H1 (cell line): ENCODE measurements at regions not wholly inside any gene's neighbourhood (a gene's known extent, or its start where the extent isn't known, plus 50 kb on each side); places are given as distances from the start of the nearest gene placed in this dataset.

ENCODE experiments used
- CTCF ChIA-PET: fragments of 300-600 bp; sonication (Branson Sonifier 250); formaldehyde crosslinking; loops from one replicate; lab custom pipeline; 2021; ENCODE audit not compliant: partially characterized antibody; lab: Charles Lee
- POLR2A ChIA-PET: fragments of 300-600 bp; sonication (Branson Sonifier 250); formaldehyde crosslinking; loops from one replicate; lab custom pipeline; 2021; ENCODE audit warnings: inconsistent platforms; ENCODE audit not compliant: partially characterized antibody; lab: Charles Lee
- DNase-seq, 2 experiments: peaks; one replicate each; pipeline versions ENCODE4 v3.0.0 to v3.0.0-alpha.2; 2010 to 2022; ENCODE audit warnings: low spot score in 2 of 2, low read depth in 1 of 2, mixed read lengths in 1 of 2
- FAIRE-seq: peaks from 2 replicates; lab custom pipeline; 2011; peaks lifted over from hg19 to GRCh38; lab: Jason Lieb, UNC
- H2AFZ ChIP-seq: 2 replicates; pipeline ENCODE4 v1.8.1; 2012; ENCODE audit warnings: low read length, inconsistent platforms
- H2AK5ac ChIP-seq: 2 replicates; pipeline ENCODE4 v1.6.1; 2013; ENCODE audit warnings: low read depth, low read length
- H2BK120ac ChIP-seq: replicated peaks from 2 replicates; pipeline ENCODE3; 2013; ENCODE audit warnings: low read depth, low read length, inconsistent platforms
- H2BK12ac ChIP-seq: 2 replicates; pipeline ENCODE4 v1.6.1; 2013; ENCODE audit warnings: low read depth, low read length
- H2BK15ac ChIP-seq: 2 replicates; pipeline ENCODE4 v1.6.1; 2013; ENCODE audit warnings: low read length
- H2BK20ac ChIP-seq: 2 replicates; pipeline ENCODE4 v1.6.1; 2013; ENCODE audit warnings: low read length
- H2BK5ac ChIP-seq: 2 replicates; pipeline ENCODE4 v1.6.1; 2013; ENCODE audit warnings: low read depth, low read length
- H3K14ac ChIP-seq: 2 replicates; pipeline ENCODE4 v1.6.1; 2013; ENCODE audit warnings: inconsistent platforms; ENCODE audit not compliant: insufficient read length
- H3K18ac ChIP-seq: 2 replicates; pipeline ENCODE4 v1.6.1; 2013; ENCODE audit warnings: low read length; ENCODE audit errors: extremely low read depth
- H3K23ac ChIP-seq: 2 replicates; pipeline ENCODE4 v1.6.1; 2013; ENCODE audit warnings: inconsistent platforms; ENCODE audit not compliant: insufficient read length
- H3K23me2 ChIP-seq: 2 replicates; pipeline ENCODE4 v1.6.1; 2013; ENCODE audit warnings: low read depth, low read length
- H3K27ac ChIP-seq: 2 replicates; pipeline ENCODE4 v1.6.1; 2011; ENCODE audit warnings: low read depth, low read length, inconsistent platforms
- H3K27me3 ChIP-seq, 4 experiments: replicated peaks in 1 of 4; 1 replicate in 1 of 4; 2 replicates in 3 of 4; pipeline versions ENCODE4 v1.6.1 to v1.8.1; 2011 to 2013; ENCODE audit warnings: low read length in 3 of 4, mild to moderate bottlenecking in 3 of 4, inconsistent platforms in 2 of 4, mixed read lengths in 2 of 4, moderate library complexity in 1 of 4; ENCODE audit not compliant: control insufficient read depth in 3 of 4, insufficient read depth in 3 of 4; ENCODE audit errors: extremely low read depth in 1 of 4
- H3K36me3 ChIP-seq, 4 experiments: 2 replicates each; pipeline versions ENCODE4 v1.6.1 to v1.8.1; 2011 to 2013; ENCODE audit warnings: mild to moderate bottlenecking in 4 of 4, low read length in 3 of 4, moderate library complexity in 2 of 4, control low read depth in 1 of 4, inconsistent platforms in 1 of 4; ENCODE audit not compliant: insufficient read depth in 4 of 4, control insufficient read depth in 2 of 4
- H3K4ac ChIP-seq: replicated peaks from 2 replicates; pipeline ENCODE3; 2013; ENCODE audit warnings: low read length, low read depth, mixed read lengths, inconsistent platforms; ENCODE audit not compliant: insufficient read length
- H3K4me1 ChIP-seq, 4 experiments: replicated peaks in 1 of 4; 1 replicate in 1 of 4; 2 replicates in 3 of 4; pipeline versions ENCODE4 v1.6.1 to v1.8.1; 2011 to 2013; ENCODE audit warnings: low read length in 3 of 4, inconsistent platforms in 2 of 4, mixed read lengths in 1 of 4; ENCODE audit not compliant: insufficient read depth in 4 of 4, control insufficient read depth in 3 of 4
- H3K4me2 ChIP-seq, 2 experiments: 2 replicates each; pipeline versions ENCODE4 v1.6.1 to v1.8.1; 2011 to 2013; ENCODE audit warnings: low read depth in 2 of 2, low read length in 2 of 2, control low read depth in 1 of 2, inconsistent platforms in 1 of 2, mild to moderate bottlenecking in 1 of 2; ENCODE audit not compliant: insufficient read depth in 1 of 2
- H3K4me3 ChIP-seq, 4 experiments: fragments of 200-600, 300-600 bp in 1 of 4; sonication (generic), shearing (Covaris generic), sonication (Bioruptor Twin) in 1 of 4; 2 replicates each; pipeline versions ENCODE4 v1.5.1 to v1.8.1; 2011 to 2016; ENCODE audit warnings: low read length in 4 of 4, low read depth in 3 of 4, control low read depth in 2 of 4, inconsistent platforms in 2 of 4, mild to moderate bottlenecking in 2 of 4, mixed read lengths in 1 of 4, moderate library complexity in 1 of 4; ENCODE audit not compliant: insufficient read depth in 2 of 4; ENCODE audit errors: extremely low read depth in 1 of 4
- H3K56ac ChIP-seq: replicated peaks from 2 replicates; pipeline ENCODE3; 2013; ENCODE audit warnings: low read depth, mild to moderate bottlenecking, mixed read lengths, low read length, inconsistent platforms; ENCODE audit not compliant: insufficient read length
- H3K79me1 ChIP-seq: 2 replicates; pipeline ENCODE4 v1.6.1; 2013; ENCODE audit warnings: low read depth, low read length, control low read depth
- H3K79me2 ChIP-seq, 2 experiments: 2 replicates each; pipeline versions ENCODE4 v1.6.1 to v1.8.1; 2012 to 2013; ENCODE audit warnings: low read length in 2 of 2, mild to moderate bottlenecking in 2 of 2, inconsistent platforms in 1 of 2; ENCODE audit not compliant: insufficient read depth in 2 of 2, control insufficient read depth in 1 of 2
- H3K9ac ChIP-seq, 4 experiments: replicated peaks in 1 of 4; 1 replicate in 1 of 4; 2 replicates in 3 of 4; pipeline versions ENCODE4 v1.6.1 to v1.8.1; 2011 to 2013; ENCODE audit warnings: low read depth in 3 of 4, low read length in 3 of 4, control low read depth in 2 of 4, mild to moderate bottlenecking in 2 of 4, moderate library complexity in 2 of 4, inconsistent platforms in 1 of 4; ENCODE audit errors: extremely low read depth in 1 of 4
- H3K9me3 ChIP-seq, 2 experiments: 2 replicates each; pipeline versions ENCODE4 v1.6.1 to v1.8.1; 2012 to 2013; ENCODE audit warnings: mild to moderate bottlenecking in 2 of 2, moderate library complexity in 2 of 2, control low read depth in 1 of 2, inconsistent platforms in 1 of 2, low read depth in 1 of 2, low read length in 1 of 2, mixed read lengths in 1 of 2; ENCODE audit not compliant: insufficient read depth in 2 of 2
- H4K20me1 ChIP-seq, 2 experiments: replicated peaks in 1 of 2; 2 replicates each; pipeline versions ENCODE3 to v1.8.1; 2011 to 2013; ENCODE audit warnings: inconsistent platforms in 2 of 2, low read length in 2 of 2, mild to moderate bottlenecking in 1 of 2; ENCODE audit not compliant: insufficient read depth in 2 of 2, control insufficient read depth in 1 of 2
- H4K5ac ChIP-seq: 2 replicates; pipeline ENCODE4 v1.6.1; 2013; ENCODE audit warnings: low read length, low read depth, mixed read lengths, inconsistent platforms; ENCODE audit not compliant: insufficient read length
- H4K8ac ChIP-seq: 2 replicates; pipeline ENCODE4 v1.8.0; 2013; ENCODE audit warnings: mild to moderate bottlenecking, moderate library complexity, low read length, inconsistent platforms; ENCODE audit not compliant: insufficient read depth; ENCODE audit errors: extremely low read depth
- H4K91ac ChIP-seq: replicated peaks from 2 replicates; pipeline ENCODE3; 2013; ENCODE audit warnings: low read length, mixed read lengths, inconsistent platforms; ENCODE audit not compliant: insufficient read length
- BACH1 ChIP-seq: IDR thresholded peaks from 2 replicates; pipeline ENCODE4 v1.6.1; 2012; ENCODE audit warnings: low read length, improper control_type of control experiment
- BRCA1 ChIP-seq: IDR thresholded peaks from 2 replicates; pipeline ENCODE4 v1.6.1; 2012; ENCODE audit warnings: low read depth, low read length, improper control_type of control experiment
- CHD2 ChIP-seq: IDR thresholded peaks from 2 replicates; pipeline ENCODE4 v1.6.1; 2012; ENCODE audit warnings: low read length, improper control_type of control experiment
- CREB1 ChIP-seq: IDR thresholded peaks from 2 replicates; pipeline ENCODE4 v1.6.1; 2012; ENCODE audit warnings: inconsistent platforms
- GABPA ChIP-seq: IDR thresholded peaks from 2 replicates; pipeline ENCODE4 v1.6.1; 2011; ENCODE audit warnings: mild to moderate bottlenecking, low read length, moderate library complexity, borderline replicate concordance; ENCODE audit not compliant: insufficient read depth
- JUN ChIP-seq: IDR thresholded peaks from 2 replicates; pipeline ENCODE4 v1.6.1; 2011; ENCODE audit warnings: low read depth, mild to moderate bottlenecking, improper control_type of control experiment, low read length
- KDM5A ChIP-seq: fragments of 200-600 bp; IDR thresholded peaks from 2 replicates; pipeline ENCODE4 v1.7.1; 2012; ENCODE audit warnings: mild to moderate bottlenecking, low read length, inconsistent platforms, mixed read lengths
- POLR2A ChIP-seq, 2 experiments: IDR thresholded peaks; 1 replicate in 1 of 2; 2 replicates in 1 of 2; pipeline ENCODE4 v1.6.1; 2011; ENCODE audit warnings: low read depth in 2 of 2, low read length in 2 of 2, mild to moderate bottlenecking in 2 of 2; ENCODE audit errors: control extremely low read depth in 1 of 2
- RNF2 ChIP-seq: fragments of 200-900, 300-1000 bp; sonication (generic); IDR thresholded peaks from 2 replicates; pipeline ENCODE4 v1.7.1; 2016; ENCODE audit warnings: borderline replicate concordance, low read depth, mild to moderate bottlenecking, antibody characterized with exemption, low read length; ENCODE audit not compliant: poor library complexity, severe bottlenecking; ENCODE audit errors: missing control alignments
- RXRA ChIP-seq: IDR thresholded peaks from 2 replicates; pipeline ENCODE4 v1.6.1; 2011; ENCODE audit warnings: low read depth, mild to moderate bottlenecking, low read length, moderate library complexity; ENCODE audit not compliant: insufficient read depth
- TBP ChIP-seq: IDR thresholded peaks from 2 replicates; pipeline ENCODE4 v1.6.1; 2011; ENCODE audit warnings: low read depth, low read length, improper control_type of control experiment
- TCF12 ChIP-seq: IDR thresholded peaks from 2 replicates; pipeline ENCODE4 v1.6.1; 2011; ENCODE audit warnings: low read depth, mild to moderate bottlenecking, low read length
- WGBS, 2 experiments: shearing (Covaris generic) in 1 of 2; methylation state at CpG; one replicate each; pipeline versions ENCODE4 v1.1.6 to v1.1.7; 2013 to 2015; ENCODE audit warnings: low lambda C conversion rate in 2 of 2, mixed read lengths in 2 of 2, inconsistent platforms in 1 of 2, low coverage in 1 of 2, missing lambda C conversion rate in 1 of 2; ENCODE audit not compliant: insufficient replicate concordance in 2 of 2, insufficient coverage in 1 of 2, insufficient read length in 1 of 2; ENCODE audit errors: extremely low coverage in 1 of 2, missing lambda C conversion rate in 1 of 2; 5-methylcytosine and 5-hydroxymethylcytosine counted together
- TF ChIP-seq, protein P1 (sequence below): IDR thresholded peaks from 2 replicates; pipeline ENCODE4 v1.6.1; 2012; ENCODE audit warnings: inconsistent platforms

DNA sequence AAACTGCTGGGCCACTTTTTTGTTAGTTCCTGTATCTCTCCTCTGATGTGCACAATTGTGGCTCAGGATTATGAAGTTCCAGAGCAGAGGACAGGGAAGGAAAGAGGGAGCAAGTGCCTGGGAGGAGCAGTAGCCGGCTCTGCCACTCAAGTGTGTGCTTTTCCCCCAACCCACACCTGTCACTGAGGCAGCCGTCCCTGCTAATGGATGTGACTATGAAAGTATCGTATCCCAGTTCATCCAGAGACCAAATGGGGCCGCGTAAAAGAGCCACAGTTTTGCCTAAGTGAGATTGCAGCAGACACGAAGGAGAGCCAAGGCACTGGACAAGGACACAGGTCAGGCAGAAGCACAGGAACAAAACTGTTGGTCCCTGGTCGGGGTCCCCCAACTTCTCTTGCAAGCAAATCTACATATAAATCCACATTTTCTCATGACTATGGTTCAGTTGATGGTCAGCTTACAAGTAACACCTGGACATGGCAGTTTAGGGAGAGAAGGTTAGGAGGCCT is 204.7 kb downstream of the RHOU start:
- ChIA-PET POLR2A (no interaction called here), CTCF (no interaction called here)
- Histone ChIP-seq H4K20me1 (no peaks in the 10 kb centered on the region), H2BK15ac (no peak overlapping the region), H2BK12ac (no peak overlapping the region), H3K79me2 (no peaks in the 10 kb centered on the region), H2BK5ac (no peak overlapping the region), H4K8ac (no peak overlapping the region), H3K4me3 (no peak overlapping the region), H3K4me1 (peaks cover 0 to 22% (median 11%) of the 10 kb centered on the region in 4 experiments; a peak in 6 of 7 replicates), H3K9me3 (no peaks in the 10 kb centered on the region), H3K23ac (no peak overlapping the region), H2AK5ac (no peak overlapping the region), H4K91ac (no peak overlapping the region), H2BK20ac (no peak overlapping the region), H3K36me3 (no peaks in the 10 kb centered on the region), H3K56ac (no peak overlapping the region), H3K27ac (no peak overlapping the region), H3K14ac (no peak overlapping the region), H3K9ac (no peak overlapping the region), H3K4ac (no peak overlapping the region), H4K5ac (no peak overlapping the region), H3K23me2 (no peaks in the 10 kb centered on the region), H3K4me2 (no peak overlapping the region), H3K79me1 (no peaks in the 10 kb centered on the region), H2BK120ac (no peak overlapping the region), H2AFZ (no peak overlapping the region), H3K27me3 (no peaks in the 10 kb centered on the region), H3K18ac (no peak overlapping the region)
- DNase-seq (no peak), FAIRE-seq (no peak)
- TF ChIP-seq BRCA1 (no peak), KDM5A (no peak), CREB1 (no peak), BACH1 (no peak), TBP (no peak), RXRA (no peak), JUN (no peak), TCF12 (no peak), RNF2 (no peak), GABPA (no peak), CHD2 (no peak), POLR2A (IDR thresholded peaks at IDR 0.05; ENCODE audit: control extremely low read depth in 1 of 2, low read depth in 2 of 2, low read length in 2 of 2) (no peak)
- TF ChIP-seq, protein P1, sequence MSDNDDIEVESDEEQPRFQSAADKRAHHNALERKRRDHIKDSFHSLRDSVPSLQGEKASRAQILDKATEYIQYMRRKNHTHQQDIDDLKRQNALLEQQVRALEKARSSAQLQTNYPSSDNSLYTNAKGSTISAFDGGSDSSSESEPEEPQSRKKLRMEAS, result no peak
- 89% methylated on average over 7 of the region's 7 CpGs; no CpG with 5 or more reads in 1 of the 2 experiments for WGBS, 2 experiments
